ENCODE measurements at regions not wholly inside any gene's neighbourhood (a gene's known extent, or its start where the extent isn't known, plus 50 kb on each side); places are given as distances from the start of the nearest gene placed in this dataset.

- H3K9me3 ChIP-seq (ENCODE audit: insufficient read depth in 2 of 2, low read depth in 1 of 2, low read length in 1 of 2): no peaks in the 10 kb centered on the region
- H3K27me3 ChIP-seq (replicated peaks in 1 of 4; ENCODE audit: control insufficient read depth in 3 of 4, extremely low read depth in 1 of 4, insufficient read depth in 3 of 4, low read length in 3 of 4): no peaks in the 10 kb centered on the region
- H3K18ac ChIP-seq (ENCODE audit: extremely low read depth, low read length): no peak overlapping the region
- H4K91ac ChIP-seq (replicated peaks; ENCODE audit: insufficient read length, low read length): no peak overlapping the region
- H3K4me3 ChIP-seq (ENCODE audit: extremely low read depth in 1 of 4, insufficient read depth in 2 of 4, low read depth in 3 of 4, low read length in 4 of 4): no peak overlapping the region
- ChIA-PET POLR2A (ENCODE audit: partially characterized antibody) (no interaction called here), CTCF (ENCODE audit: partially characterized antibody) (interaction anchor here (1.0 to 1.6 kb wide), 3 partner anchors 8 to 259 kb away, joined by 4 to 6 read pairs (median 4); no protein-coding TSS in a partner anchor)
- 85% methylated on average over 4 of the region's 4 CpGs; no CpG with 5 or more reads in 1 of the 2 experiments for WGBS, 2 experiments (ENCODE audit: extremely low coverage in 1 of 2, insufficient coverage in 1 of 2, insufficient read length in 1 of 2, insufficient replicate concordance in 2 of 2, low coverage in 1 of 2, low lambda C conversion rate in 2 of 2, missing lambda C conversion rate in 1 of 2)
- no peak overlapping the region for H3K27ac ChIP-seq (ENCODE audit: low read depth, low read length)
- no peak overlapping the region for H4K5ac ChIP-seq (ENCODE audit: insufficient read length, low read depth, low read length)
- H2BK20ac ChIP-seq (ENCODE audit: low read length): no peak overlapping the region
- no peak overlapping the region for H2BK12ac ChIP-seq (ENCODE audit: low read depth, low read length)
- no peak overlapping the region for H3K56ac ChIP-seq (replicated peaks; ENCODE audit: insufficient read length, low read depth, low read length)
- H2AFZ ChIP-seq (ENCODE audit: low read length): no peak overlapping the region
- no peak for FAIRE-seq
- no peaks in the 10 kb centered on the region for H3K4me1 ChIP-seq (replicated peaks in 1 of 4; ENCODE audit: control insufficient read depth in 3 of 4, insufficient read depth in 4 of 4, low read length in 3 of 4)
- H4K20me1 ChIP-seq (replicated peaks in 1 of 2; ENCODE audit: control insufficient read depth in 1 of 2, insufficient read depth in 2 of 2, low read length in 2 of 2): no peaks in the 10 kb centered on the region
- no peaks in the 10 kb centered on the region; a peak in 1 of 8 replicates for H3K36me3 ChIP-seq (ENCODE audit: control insufficient read depth in 2 of 4, insufficient read depth in 4 of 4, low read length in 3 of 4)
- TF ChIP-seq MAX (IDR thresholded peaks at IDR 0.05): no peak
- no peak overlapping the region for H3K23ac ChIP-seq (ENCODE audit: insufficient read length)
- H2BK15ac ChIP-seq (ENCODE audit: low read length): no peak overlapping the region
- no peaks in the 10 kb centered on the region for H3K79me2 ChIP-seq (ENCODE audit: control insufficient read depth in 1 of 2, insufficient read depth in 2 of 2, low read length in 2 of 2)
- H3K9ac ChIP-seq (replicated peaks in 1 of 4; ENCODE audit: extremely low read depth in 1 of 4, low read depth in 3 of 4, low read length in 3 of 4): no peak overlapping the region
- no peaks in the 10 kb centered on the region for H3K79me1 ChIP-seq (ENCODE audit: low read depth, low read length)
- no peak overlapping the region for H2AK5ac ChIP-seq (ENCODE audit: low read depth, low read length)
- H4K8ac ChIP-seq (ENCODE audit: extremely low read depth, insufficient read depth, low read length): no peak overlapping the region
- no peak overlapping the region for H3K4ac ChIP-seq (replicated peaks; ENCODE audit: insufficient read length, low read depth, low read length)
- no peak overlapping the region for H2BK5ac ChIP-seq (ENCODE audit: low read depth, low read length)
- no peak overlapping the region for H3K4me2 ChIP-seq (ENCODE audit: insufficient read depth in 1 of 2, low read depth in 2 of 2, low read length in 2 of 2)
- no peak overlapping the region for H3K14ac ChIP-seq (ENCODE audit: insufficient read length)
- H3K23me2 ChIP-seq (ENCODE audit: low read depth, low read length): no peaks in the 10 kb centered on the region
- DNase-seq (ENCODE audit: low read depth in 1 of 2, low spot score in 2 of 2): no peak
- no peak overlapping the region for H2BK120ac ChIP-seq (replicated peaks; ENCODE audit: low read depth, low read length)
Observed at GRCh38 chr20:41726727-41727126, 108.5 kb upstream of the CHD6 start.

All from H1 (cell line).